CD8-positive, alpha-beta memory T cell (primary cell): ENCODE measurements at regions not wholly inside any gene's neighbourhood (a gene's known extent, or its start where the extent isn't known, plus 50 kb on each side); places are given as distances from the start of the nearest gene placed in this dataset.

ENCODE experiments used
- CTCF ChIA-PET: fragments of 350-600 bp; sonication (Branson Sonifier 250); formaldehyde crosslinking; loops from one replicate; lab custom pipeline; 2021; ENCODE audit warnings: antibody characterized with exemption; lab: Charles Lee
- POLR2A ChIA-PET: fragments of 350-600 bp; sonication (Branson Sonifier 250); formaldehyde crosslinking; loops from one replicate; lab custom pipeline; 2021; ENCODE audit warnings: antibody characterized with exemption; lab: Charles Lee
- DNase-seq, 5 donors: peaks; one replicate each; pipeline versions ENCODE4 v3.0.0 to v3.0.0-alpha.2; 2020 to 2022; ENCODE audit warnings: mixed read lengths in 1 of 5
- H3K27ac ChIP-seq: one replicate; pipeline ENCODE4 v1.7.0; 2013; ENCODE audit warnings: low read depth, mild to moderate bottlenecking, low read length, moderate library complexity
- H3K27me3 ChIP-seq: 2 replicates; pipeline ENCODE4 v1.7.0; 2013; ENCODE audit warnings: low read length, mild to moderate bottlenecking; ENCODE audit not compliant: insufficient read depth, poor library complexity, severe bottlenecking
- H3K36me3 ChIP-seq: 2 replicates; pipeline ENCODE4 v1.7.0; 2013; ENCODE audit warnings: mild to moderate bottlenecking, low read length, moderate library complexity; ENCODE audit not compliant: insufficient read depth
- H3K4me1 ChIP-seq: 2 replicates; pipeline ENCODE4 v1.7.0; 2013; ENCODE audit warnings: mild to moderate bottlenecking, low read length, moderate library complexity; ENCODE audit not compliant: insufficient read depth
- H3K4me3 ChIP-seq: 2 replicates; pipeline ENCODE4 v1.7.0; 2013; ENCODE audit warnings: mild to moderate bottlenecking, low read length
- H3K9me3 ChIP-seq: 2 replicates; pipeline ENCODE4 v1.7.0; 2013; ENCODE audit warnings: mild to moderate bottlenecking, low read length
- H3K27ac Mint-ChIP-seq, 8 donors: one replicate each; pipeline ENCODE4 v1.8.0; 2020 to 2021; ENCODE audit warnings: mixed read lengths in 8 of 8, mild to moderate bottlenecking in 6 of 8, inconsistent platforms in 3 of 8, moderate library complexity in 3 of 8
- H3K27me3 Mint-ChIP-seq, 2 donors: one replicate each; pipeline ENCODE4 v1.8.0; 2020 to 2021; ENCODE audit warnings: mixed read lengths in 2 of 2, mild to moderate bottlenecking in 1 of 2, moderate library complexity in 1 of 2
- H3K36me3 Mint-ChIP-seq, 3 donors: one replicate each; pipeline ENCODE4 v1.8.0; 2020 to 2021; ENCODE audit warnings: mixed read lengths in 3 of 3, inconsistent platforms in 1 of 3, mild to moderate bottlenecking in 1 of 3
- H3K4me1 Mint-ChIP-seq, 3 donors: one replicate each; pipeline ENCODE4 v1.8.0; 2020 to 2021; ENCODE audit warnings: mixed read lengths in 3 of 3, inconsistent platforms in 1 of 3, mild to moderate bottlenecking in 1 of 3
- H3K4me3 Mint-ChIP-seq, 7 donors: one replicate each; pipeline ENCODE4 v1.8.0; 2020 to 2021; ENCODE audit warnings: mixed read lengths in 7 of 7, mild to moderate bottlenecking in 6 of 7, moderate library complexity in 4 of 7, inconsistent platforms in 2 of 7
- H3K9me3 Mint-ChIP-seq, 5 donors: one replicate each; pipeline ENCODE4 v1.8.0; 2020 to 2022; ENCODE audit warnings: mixed read lengths in 5 of 5, mild to moderate bottlenecking in 3 of 5, moderate library complexity in 2 of 5, inconsistent platforms in 1 of 5

DNA sequence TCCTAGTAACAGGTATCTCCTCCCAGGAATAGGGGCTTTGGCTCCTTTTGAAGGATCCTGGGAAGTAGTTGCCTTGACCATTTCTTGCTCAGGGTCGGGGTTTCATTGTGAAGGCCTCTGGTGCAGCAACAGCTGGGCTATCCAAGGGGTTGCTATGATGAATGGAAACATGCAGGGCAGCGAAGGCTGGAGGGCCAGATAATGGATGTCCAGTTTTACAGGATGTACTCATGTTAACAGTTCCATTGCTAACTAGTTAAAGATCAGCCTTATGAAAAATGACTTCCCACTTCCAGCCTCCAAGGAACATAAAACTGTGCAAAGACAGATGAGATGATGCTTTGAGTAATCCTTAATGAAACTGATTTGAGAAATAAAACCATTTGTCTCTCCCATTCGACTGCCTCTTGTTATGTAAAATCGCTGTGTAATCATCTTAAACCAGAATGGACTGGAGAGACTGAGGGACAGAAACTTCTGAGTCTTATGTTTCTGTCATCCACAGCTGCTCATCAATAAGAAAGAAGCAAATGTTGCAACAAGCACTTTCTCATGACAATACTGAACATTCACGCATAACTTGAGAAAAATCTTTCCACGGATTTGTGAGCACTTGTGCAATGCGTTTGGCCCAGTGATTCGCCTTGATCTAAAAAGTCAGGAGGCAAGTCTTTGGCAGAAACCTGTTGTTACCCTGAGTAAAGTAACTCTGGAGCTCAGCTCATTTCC, 473.5 kb upstream of the RGMA start:
- no peak overlapping the region for H3K27ac ChIP-seq
- no peak for DNase-seq
- no peak overlapping the region for H3K4me3 ChIP-seq
- no peaks in the 10 kb centered on the region for H3K27me3 ChIP-seq
- H3K27ac Mint-ChIP-seq, result no peak overlapping the region
- no peaks in the 10 kb centered on the region for H3K9me3 Mint-ChIP-seq
- no peaks in the 10 kb centered on the region for H3K36me3 ChIP-seq
- ChIA-PET CTCF (no interaction called here), POLR2A (no interaction called here)
- no peaks in the 10 kb centered on the region for H3K36me3 Mint-ChIP-seq
- H3K9me3 ChIP-seq, result no peaks in the 10 kb centered on the region
- H3K27me3 Mint-ChIP-seq, result peaks cover 10 to 15% of the 10 kb centered on the region in 2 donors
- H3K4me1 ChIP-seq, result no peaks in the 10 kb centered on the region
- no peak overlapping the region for H3K4me3 Mint-ChIP-seq
- H3K4me1 Mint-ChIP-seq, result no peaks in the 10 kb centered on the region

DNA sequence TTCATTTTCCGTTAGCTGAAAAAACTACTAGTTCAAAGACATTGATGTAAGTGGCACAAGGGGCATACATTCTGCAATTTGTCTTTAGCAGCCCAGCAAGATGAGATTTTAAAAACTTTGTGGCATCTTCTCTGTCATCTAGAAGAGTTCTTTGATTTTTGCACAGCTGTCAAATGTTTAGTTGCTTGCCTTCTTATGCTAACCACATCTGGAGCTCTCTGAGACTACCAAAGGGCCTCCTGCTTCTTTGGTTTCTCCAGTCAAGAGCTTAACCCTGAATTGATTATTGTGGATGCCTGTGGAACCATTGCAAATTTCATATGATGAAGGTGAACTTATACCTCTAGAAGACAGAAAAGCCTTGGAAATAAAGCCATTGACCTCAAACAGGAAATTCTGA, 468.7 kb upstream of the RGMA start:
- ChIA-PET CTCF (no interaction called here), POLR2A (no interaction called here)
- Histone ChIP-seq H3K9me3 (no peaks in the 10 kb centered on the region), H3K4me3 (no peak overlapping the region), H3K27me3 (no peaks in the 10 kb centered on the region), H3K4me1 (no peaks in the 10 kb centered on the region), H3K36me3 (no peaks in the 10 kb centered on the region), H3K27ac (no peak overlapping the region)
- Mint-ChIP-seq H3K36me3 (no peaks in the 10 kb centered on the region), H3K4me3 (no peak overlapping the region), H3K9me3 (no peaks in the 10 kb centered on the region), H3K27ac (no peak overlapping the region), H3K4me1 (no peaks in the 10 kb centered on the region), H3K27me3 (peaks cover 16 to 25% of the 10 kb centered on the region in 2 donors)
- DNase-seq, result no peak

DNA sequence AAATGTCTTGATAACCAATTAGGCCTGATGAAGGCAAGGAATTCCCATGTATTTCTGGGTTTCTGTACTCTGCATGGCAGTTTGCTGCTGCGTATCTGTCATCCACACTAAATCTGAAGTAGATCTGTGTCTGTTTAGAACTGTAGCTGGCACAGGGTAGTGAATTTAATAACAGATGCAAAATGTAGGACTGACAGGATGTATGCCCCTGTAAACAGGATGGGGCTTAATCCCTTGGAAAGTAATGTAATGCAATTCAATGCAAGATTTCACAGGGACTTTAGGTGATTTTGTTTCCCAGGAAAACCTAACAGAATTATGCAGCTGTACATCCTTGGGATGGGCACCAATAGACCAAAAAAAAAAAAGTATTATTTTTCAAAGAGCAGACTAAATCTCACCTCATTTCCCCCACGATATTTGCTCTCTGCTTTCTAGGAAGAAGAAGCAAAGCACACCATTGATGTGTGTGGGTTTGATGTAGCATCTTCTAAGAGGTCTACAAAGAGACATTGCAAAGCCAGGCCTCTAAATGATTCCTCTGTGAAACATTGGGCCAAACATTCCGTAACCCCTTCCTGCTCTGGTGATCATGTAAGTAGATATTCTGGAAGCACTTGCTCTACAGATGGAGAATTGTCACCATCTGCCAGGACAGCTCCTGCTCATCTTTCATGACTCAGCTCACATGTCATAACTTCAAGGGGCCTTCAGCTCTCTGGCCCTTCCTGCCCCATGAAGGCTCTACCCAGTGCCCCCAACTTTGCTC, 464.3 kb upstream of the RGMA start:
- no peaks in the 10 kb centered on the region for H3K36me3 Mint-ChIP-seq

DNA sequence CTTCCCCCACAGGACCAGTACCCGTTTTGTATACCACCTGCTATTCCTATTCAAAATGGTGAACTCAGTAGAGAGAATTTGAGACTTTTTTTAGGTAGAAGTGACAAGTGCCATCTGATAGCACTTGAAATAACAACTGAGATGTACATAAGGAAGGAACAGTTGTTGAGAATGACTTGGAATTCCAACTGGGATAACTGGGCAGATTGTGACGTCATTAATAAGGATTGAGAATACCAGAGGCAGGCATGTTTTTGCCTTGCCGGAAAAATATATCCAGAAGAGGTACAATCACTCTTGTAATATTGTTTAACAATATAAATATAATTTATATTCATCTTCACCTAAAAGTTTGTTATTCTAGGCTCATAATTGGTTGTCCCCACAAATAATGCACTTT, 454.1 kb upstream of the RGMA start:
- no peaks in the 10 kb centered on the region for H3K9me3 ChIP-seq
- H3K27me3 ChIP-seq, result no peaks in the 10 kb centered on the region
- Mint-ChIP-seq H3K27ac (no peak overlapping the region), H3K27me3 (peaks cover 14 to 31% of the 10 kb centered on the region in 2 donors), H3K4me1 (no peaks in the 10 kb centered on the region), H3K9me3 (peaks cover 0 to 9% (median 4%) of the 10 kb centered on the region in 5 donors), H3K36me3 (no peaks in the 10 kb centered on the region), H3K4me3 (no peak overlapping the region)
- POLR2A ChIA-PET, result no interaction called here
- H3K4me1 ChIP-seq, result no peaks in the 10 kb centered on the region
- CTCF ChIA-PET, result no interaction called here
- H3K36me3 ChIP-seq, result no peaks in the 10 kb centered on the region
- H3K27ac ChIP-seq, result no peak overlapping the region
- no peak overlapping the region for H3K4me3 ChIP-seq
- no peak for DNase-seq

More for the DNA sequence above, 464.3 kb upstream of the RGMA start:
- no peaks in the 10 kb centered on the region for H3K36me3 ChIP-seq
- Mint-ChIP-seq H3K9me3 (peaks cover 0 to 5% (median 0%) of the 10 kb centered on the region in 5 donors), H3K27me3 (peaks cover 11 to 25% of the 10 kb centered on the region in 2 donors), H3K4me3 (no peak overlapping the region), H3K4me1 (no peaks in the 10 kb centered on the region), H3K27ac (no peak overlapping the region)
- ChIA-PET CTCF (no interaction called here), POLR2A (no interaction called here)
- no peak overlapping the region for H3K27ac ChIP-seq
- no peak for DNase-seq
- no peaks in the 10 kb centered on the region for H3K9me3 ChIP-seq
- H3K4me1 ChIP-seq, result no peaks in the 10 kb centered on the region
- no peak overlapping the region for H3K4me3 ChIP-seq
- no peaks in the 10 kb centered on the region for H3K27me3 ChIP-seq

DNA sequence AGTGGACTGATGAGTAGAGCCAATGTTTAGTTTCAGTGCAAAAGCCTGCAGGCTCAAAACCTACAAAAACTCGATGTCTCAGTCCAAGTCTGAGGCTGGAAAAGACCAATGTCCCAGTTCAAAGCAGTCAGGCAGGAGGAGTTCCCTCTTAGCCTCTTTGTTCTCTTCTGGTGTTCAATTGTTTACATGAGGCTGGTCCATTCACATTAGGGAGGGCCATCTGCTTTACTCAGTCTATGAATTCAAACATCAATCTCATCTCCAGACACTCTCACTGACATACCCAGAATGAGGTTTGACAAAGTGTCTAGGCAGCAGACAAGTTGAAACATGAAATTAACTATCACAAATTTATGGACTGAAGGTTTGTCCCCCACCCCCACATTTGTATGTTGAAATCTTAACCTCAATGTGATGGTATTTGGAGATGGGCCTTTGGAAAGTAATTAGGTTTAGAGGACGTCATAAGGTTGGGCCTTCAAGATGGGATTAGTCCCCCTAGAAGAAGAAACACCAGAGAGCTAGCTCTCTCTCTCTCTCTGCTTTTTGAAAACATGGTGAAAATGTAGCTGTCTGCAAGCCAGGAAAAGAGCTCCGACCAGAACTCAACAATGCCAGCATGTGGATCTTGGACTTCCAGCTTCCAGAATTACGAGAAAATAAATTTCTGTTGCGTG, 438.5 kb upstream of the RGMA start:
- Histone ChIP-seq H3K9me3 (no peaks in the 10 kb centered on the region), H3K27me3 (no peaks in the 10 kb centered on the region), H3K4me3 (no peak overlapping the region), H3K27ac (no peak overlapping the region), H3K4me1 (no peaks in the 10 kb centered on the region), H3K36me3 (no peaks in the 10 kb centered on the region)
- Mint-ChIP-seq H3K27ac (no peak overlapping the region), H3K4me3 (no peak overlapping the region), H3K36me3 (no peaks in the 10 kb centered on the region), H3K27me3 (peaks cover 5 to 40% of the 10 kb centered on the region in 2 donors), H3K4me1 (no peaks in the 10 kb centered on the region), H3K9me3 (no peaks in the 10 kb centered on the region)
- POLR2A ChIA-PET, result interaction anchor here (0.6 kb wide), 1 partner anchor 136 kb away, joined by 4 read pairs; no protein-coding TSS in a partner anchor
- CTCF ChIA-PET, result no interaction called here
- DNase-seq, result no peak

DNA sequence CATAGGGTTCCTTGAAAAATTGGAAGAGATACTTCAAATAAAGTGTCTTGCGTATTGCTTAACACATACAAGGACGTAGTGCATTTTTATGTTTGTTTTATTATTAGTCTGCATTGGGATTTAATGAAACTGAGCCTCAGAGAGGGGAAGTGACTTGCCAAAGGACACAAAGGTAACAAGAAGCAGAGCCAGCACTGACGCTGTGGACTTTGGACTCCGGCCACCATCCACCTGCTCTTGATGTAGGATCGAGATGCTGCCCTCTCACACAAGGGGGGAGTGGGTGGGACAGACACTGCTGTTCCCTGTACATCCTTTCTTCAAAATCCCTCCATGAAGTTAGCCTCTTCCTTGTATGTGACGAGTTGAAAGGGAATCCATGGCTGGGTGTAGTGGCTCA, 435.4 kb upstream of the RGMA start:
- no peaks in the 10 kb centered on the region for H3K36me3 ChIP-seq
- CTCF ChIA-PET, result no interaction called here
- POLR2A ChIA-PET, result no interaction called here
- no peaks in the 10 kb centered on the region for H3K4me1 Mint-ChIP-seq
- no peak overlapping the region for H3K27ac ChIP-seq
- no peaks in the 10 kb centered on the region for H3K9me3 Mint-ChIP-seq
- no peak overlapping the region for H3K27ac Mint-ChIP-seq
- no peaks in the 10 kb centered on the region for H3K36me3 Mint-ChIP-seq
- no peaks in the 10 kb centered on the region for H3K27me3 ChIP-seq
- H3K4me3 Mint-ChIP-seq, result no peak overlapping the region
- DNase-seq, result no peak
- peaks cover 8 to 39% of the 10 kb centered on the region in 2 donors for H3K27me3 Mint-ChIP-seq
- H3K4me1 ChIP-seq, result no peaks in the 10 kb centered on the region
- no peaks in the 10 kb centered on the region for H3K9me3 ChIP-seq
- no peak overlapping the region for H3K4me3 ChIP-seq

DNA sequence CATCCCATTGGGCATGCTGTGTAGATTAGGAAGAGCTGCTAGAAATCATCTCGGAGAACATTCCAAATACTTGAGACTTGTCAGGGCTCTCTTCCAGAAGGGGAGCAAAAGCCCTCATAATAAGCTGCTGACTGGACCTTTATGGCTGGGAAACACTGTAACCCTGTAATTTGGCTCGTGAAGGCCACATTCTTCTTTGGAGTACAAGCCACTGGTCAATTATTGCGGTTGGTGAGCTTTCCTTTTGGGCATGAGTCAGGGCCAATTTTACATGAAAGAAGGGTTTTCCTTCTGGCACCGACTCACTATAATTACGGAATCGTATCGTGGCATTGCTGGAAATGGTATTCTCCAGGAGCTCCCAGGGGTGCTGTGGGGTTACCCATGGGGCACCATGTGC, 434.5 kb upstream of the RGMA start:
- H3K4me1 Mint-ChIP-seq, result no peaks in the 10 kb centered on the region
- H3K27me3 ChIP-seq, result no peaks in the 10 kb centered on the region
- peaks cover 8 to 36% of the 10 kb centered on the region in 2 donors for H3K27me3 Mint-ChIP-seq
- no peaks in the 10 kb centered on the region for H3K9me3 Mint-ChIP-seq
- H3K4me3 Mint-ChIP-seq, result no peak overlapping the region
- H3K9me3 ChIP-seq, result no peaks in the 10 kb centered on the region
- no peak overlapping the region for H3K27ac Mint-ChIP-seq
- ChIA-PET POLR2A (no interaction called here), CTCF (no interaction called here)
- H3K4me3 ChIP-seq, result no peak overlapping the region
- no peak for DNase-seq
- no peak overlapping the region for H3K27ac ChIP-seq
- no peaks in the 10 kb centered on the region for H3K36me3 Mint-ChIP-seq
- no peaks in the 10 kb centered on the region for H3K4me1 ChIP-seq
- H3K36me3 ChIP-seq, result no peaks in the 10 kb centered on the region

DNA sequence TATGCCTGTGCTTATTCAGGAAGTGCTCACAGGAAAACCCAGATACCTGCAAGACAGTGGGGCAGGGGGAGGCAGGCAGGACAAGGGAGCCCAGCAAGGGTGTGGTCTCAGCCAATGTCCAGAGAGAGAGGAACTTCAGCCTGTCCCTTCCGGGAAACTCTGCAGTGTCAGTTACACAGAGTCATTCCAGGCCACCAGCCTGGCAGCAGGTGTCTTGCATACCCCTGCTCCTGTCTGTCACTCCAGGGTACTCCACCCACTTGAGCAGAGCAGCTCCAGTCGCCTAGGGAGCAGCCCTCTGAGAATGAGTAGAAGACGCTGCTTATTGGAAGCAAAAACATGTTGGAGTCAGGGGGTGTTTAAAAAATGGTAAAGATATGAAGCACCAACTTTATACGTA, 431.2 kb upstream of the RGMA start:
- no peak overlapping the region for H3K27ac ChIP-seq
- CTCF ChIA-PET, result no interaction called here
- H3K4me3 Mint-ChIP-seq, result no peak overlapping the region

More for the DNA sequence above, 431.2 kb upstream of the RGMA start:
- no peak overlapping the region for H3K4me3 ChIP-seq
- POLR2A ChIA-PET, result no interaction called here
- Mint-ChIP-seq H3K9me3 (no peaks in the 10 kb centered on the region), H3K36me3 (no peaks in the 10 kb centered on the region), H3K4me1 (no peaks in the 10 kb centered on the region), H3K27ac (no peak overlapping the region), H3K27me3 (peaks cover 8 to 44% of the 10 kb centered on the region in 2 donors)
- H3K36me3 ChIP-seq, result no peaks in the 10 kb centered on the region
- no peaks in the 10 kb centered on the region for H3K27me3 ChIP-seq
- DNase-seq, result no peak
- no peaks in the 10 kb centered on the region for H3K4me1 ChIP-seq
- no peaks in the 10 kb centered on the region for H3K9me3 ChIP-seq
